GM21737 (cell line): ENCODE measurements at regions not wholly inside any gene's neighbourhood (a gene's known extent, or its start where the extent isn't known, plus 50 kb on each side); places are given as distances from the start of the nearest gene placed in this dataset.
"Not testable (repeated sequence)": the region's sequence is repeated elsewhere in the genome, so short reads cannot be mapped to it uniquely, and the experiment has no call there.

Experiments
- ATAC-seq: cut with Tn5 transposase; IDR thresholded peaks from one replicate; pipeline ENCODE4 v1.9.1; 2021; ENCODE audit warnings: mild to moderate bottlenecking, moderate library complexity; ENCODE audit not compliant: unreplicated experiment

DNA sequence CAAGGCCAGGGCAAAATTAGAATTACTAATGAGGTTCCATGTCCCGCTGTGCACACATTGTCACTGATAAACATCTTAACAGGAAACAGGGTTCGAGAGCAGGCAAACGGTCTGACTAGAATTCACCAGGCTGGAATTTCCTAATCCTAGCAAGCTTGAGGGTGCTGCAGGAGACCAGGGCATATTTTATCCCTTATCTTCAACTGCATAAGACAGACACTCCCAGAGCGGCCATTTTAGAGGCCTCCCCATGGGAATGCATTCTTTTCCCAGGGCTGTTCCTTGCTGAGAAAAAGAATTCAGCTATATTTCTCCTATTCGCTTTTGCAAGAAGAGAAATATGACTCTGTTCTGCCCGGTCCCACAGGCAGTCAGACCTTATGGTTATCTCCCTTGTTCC is 282.5 kb upstream of the TACR3 start:
- ATAC-seq = not testable (repeated sequence)

DNA sequence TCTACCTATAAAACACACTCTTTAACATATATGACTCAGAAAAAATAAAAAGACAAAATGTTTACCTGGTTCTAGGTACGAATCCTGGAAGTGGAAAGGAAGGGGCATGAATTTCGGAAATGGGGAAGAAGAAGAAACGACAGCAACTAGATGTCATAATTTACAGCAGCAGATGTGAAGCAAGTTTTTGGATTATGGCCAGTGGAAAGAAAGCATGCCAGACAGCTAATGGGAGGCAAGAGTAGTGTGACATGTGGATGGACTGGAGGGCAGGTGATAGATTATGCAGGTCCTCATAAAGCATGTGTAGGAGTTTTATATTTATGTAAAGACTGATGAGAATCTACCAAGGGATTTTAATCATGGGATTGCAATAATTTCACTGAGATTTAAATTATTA is 279.0 kb upstream of the TACR3 start:
- ATAC-seq = no peak

DNA sequence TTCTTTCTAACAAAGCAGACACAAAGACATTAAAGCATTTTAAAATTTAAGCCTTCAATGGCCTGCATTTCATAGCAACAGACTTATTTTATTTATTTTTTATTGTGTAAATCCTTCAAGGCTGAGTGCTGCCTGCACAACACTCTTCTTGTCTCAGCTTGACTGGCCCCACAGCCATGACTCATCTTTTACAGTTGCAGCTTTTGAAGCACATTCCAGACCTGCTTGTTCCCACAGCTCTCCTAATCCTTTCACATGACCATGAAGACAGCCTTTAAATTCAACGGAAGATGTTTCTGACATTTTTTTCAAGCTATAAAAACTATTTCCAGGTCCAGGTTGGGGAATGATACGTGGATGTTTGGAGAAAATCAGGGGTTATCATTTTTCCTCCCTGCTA is 276.9 kb upstream of the TACR3 start:
- no peak for ATAC-seq

DNA sequence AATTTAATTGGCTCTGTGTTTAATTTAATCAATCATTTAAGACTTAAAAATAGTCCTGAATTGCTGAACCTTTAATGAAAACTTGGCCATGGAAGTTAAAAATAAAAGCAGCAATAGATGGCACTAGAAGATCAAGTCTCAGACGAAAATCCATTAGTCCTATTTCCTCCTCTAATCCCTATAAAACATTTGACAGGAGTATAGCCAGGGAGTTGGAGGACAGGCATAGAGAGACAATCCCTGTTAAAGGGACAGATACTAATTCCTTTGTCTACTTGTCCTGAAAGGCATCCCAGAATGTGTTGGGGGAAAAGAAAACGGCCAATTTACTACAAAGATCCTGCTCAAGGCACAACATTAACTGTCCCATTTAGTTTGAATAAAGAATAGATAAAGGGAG is 276.3 kb upstream of the TACR3 start:
- no peak for ATAC-seq

DNA sequence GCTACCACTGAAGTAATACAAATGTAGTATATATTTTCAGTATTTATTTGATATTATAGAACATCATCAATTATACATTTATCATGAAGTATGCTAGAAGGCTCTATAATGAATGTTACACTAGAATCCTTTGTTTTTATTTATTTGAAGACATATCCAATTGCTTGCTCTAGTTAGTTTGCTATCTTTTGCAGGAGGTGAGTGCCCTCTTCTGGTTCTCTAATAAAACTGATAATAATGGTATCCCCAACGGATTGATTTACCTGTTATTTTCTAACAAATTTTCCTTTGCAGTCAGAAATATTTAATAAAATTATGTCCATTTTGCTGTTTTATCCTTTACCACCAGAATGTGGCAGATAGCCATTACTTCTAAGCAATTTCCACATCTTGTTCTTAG is 274.3 kb upstream of the TACR3 start:
- no peak for ATAC-seq

DNA sequence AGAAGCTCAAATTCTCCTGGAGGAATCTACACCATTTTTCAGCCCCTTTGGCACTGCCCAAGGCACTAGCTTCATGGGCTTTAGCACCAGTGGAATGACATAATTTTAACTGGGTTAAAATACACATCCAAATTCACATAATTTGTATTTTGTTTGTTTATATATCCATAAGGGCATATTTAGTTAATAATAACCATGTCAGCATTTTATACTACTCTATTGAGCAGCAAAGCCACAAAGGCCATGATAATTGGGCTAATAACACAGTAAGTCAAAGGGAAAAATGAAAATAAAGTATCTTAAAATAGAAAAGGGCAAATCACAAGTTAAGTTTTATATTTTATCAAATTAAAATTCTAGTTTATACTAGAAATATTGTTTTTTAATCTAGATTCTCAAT is 262.7 kb upstream of the TACR3 start:
- ATAC-seq = no peak

DNA sequence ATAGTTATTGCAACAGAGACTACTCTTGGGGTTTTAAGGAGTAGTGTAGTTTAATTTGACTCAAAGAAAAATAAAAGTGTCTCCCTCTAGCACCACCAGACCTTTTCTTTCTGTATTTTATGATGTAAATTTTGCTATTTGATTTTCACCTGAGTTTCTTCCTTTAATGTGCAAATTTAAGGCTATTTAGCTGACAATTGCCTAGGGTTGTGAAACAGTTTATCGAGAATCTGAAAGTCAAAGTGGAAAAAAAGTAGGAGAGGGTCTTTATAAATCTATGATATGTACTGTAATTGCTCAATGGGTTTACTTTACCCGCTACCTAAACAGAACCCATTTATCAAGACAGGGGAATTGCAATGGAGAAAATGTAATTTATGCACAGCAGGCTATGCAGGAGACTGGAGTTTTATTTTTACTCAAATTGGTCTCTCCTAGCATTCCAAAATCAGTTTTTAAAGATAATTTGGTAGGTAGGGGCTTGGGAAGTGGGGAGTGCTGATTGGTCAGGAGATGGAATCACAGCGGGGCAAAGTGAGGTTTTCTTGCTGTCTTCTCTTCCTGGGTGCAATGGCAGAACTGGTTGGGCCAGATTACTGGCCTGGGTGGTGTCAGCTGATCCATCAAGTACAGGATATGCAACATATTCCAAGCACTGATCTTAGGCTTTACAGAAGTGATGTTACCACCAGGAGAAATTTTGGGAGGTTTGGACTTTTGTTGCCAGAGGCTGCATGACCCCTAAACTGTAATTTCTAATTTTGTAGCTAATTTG is 228.6 kb upstream of the TACR3 start:
- no peak for ATAC-seq

DNA sequence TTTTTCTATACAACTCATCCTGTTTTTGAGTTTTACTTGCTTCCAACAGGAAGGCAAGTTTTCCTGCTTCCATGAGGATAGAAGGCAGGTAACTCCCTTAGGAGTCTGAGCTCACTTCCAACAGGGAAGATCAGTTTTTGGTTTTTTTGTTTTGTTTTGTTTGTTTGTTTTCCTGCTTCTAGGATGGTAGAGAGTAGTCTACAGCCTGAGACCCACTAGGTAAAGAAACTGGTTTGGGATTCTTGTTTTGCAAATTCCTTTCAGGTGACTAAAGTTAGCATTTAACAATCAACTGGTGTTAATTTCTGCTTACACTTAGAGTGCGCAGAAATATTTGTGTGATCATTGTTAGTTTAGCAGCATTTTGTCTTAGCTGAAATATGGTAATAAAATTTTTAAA is 227.8 kb upstream of the TACR3 start:
- no peak for ATAC-seq

DNA sequence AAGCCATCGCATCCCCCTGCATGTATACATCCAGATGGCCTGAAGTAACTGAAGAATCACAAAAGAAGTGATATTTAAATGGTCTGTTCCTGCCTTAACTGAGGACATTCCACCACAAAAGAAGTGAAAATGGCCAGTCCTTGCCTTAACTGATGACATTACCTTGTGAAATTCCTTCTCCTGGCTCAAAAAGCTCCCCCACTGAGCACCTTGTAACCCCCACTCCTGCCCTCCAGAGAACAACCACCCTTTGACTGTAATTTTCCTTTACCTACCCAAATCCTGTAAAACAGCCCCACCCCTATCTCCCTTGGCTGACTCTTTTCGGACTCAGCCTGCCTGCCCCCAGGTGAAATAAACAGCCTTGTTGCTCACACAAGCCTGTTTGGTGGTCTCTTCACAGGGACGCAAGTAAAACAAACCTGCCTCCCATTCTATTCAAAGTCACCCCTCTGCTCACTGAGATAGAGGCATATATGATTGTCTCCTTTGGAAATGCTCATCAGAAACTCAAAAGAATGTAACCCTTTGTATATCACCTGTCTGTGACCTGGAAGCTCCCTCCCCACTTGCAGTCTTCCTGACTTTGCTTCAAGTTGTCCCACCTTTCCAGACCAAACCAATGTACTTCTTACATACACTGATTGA is 227.0 kb upstream of the TACR3 start:
- ATAC-seq = not testable (repeated sequence)

DNA sequence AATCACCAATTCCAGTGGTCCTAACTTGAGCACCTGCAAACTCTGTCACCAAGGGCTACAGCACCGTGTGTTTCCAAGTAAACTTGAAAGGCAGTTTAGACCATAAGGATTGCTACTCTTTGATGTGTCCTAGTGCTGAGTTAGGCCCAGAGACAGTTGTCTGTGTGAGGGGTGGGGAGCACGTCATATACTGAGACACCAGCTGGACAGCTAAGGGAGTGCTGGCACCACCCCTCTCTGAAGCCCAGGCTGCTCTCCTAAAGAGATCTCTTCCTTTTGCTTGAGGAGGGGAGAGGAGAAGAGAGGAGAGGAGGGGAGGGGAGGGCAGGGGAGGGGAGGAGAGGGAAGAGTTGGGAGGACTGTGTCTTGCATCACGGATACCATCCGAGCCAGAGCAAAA is 218.7 kb upstream of the TACR3 start:
- no peak for ATAC-seq

DNA sequence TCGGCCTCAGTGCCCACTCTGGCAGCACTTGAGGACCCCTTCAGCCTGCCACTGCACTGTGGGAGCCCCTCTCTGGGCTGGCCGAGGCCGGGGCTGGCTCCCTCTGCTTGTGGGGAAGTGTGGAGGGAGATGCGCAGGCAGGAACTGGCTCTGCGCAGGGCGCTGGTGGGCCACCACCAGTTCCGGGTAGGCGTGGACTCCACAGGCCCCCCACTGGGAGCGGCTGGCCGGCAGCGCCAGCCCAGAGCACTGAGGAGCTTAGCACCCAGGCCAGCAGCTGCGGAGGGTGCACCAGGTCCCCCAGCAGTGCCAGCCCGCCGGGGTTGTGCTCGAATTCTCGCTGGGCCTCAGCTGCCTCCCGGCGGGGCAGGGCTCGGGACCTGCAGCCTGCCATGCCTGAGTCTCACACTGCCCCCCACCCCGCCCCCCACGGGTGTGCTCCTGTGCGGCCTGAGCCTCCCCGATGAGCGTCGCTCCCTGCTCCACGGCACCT is 216.9 kb upstream of the TACR3 start:
- no peak for ATAC-seq

DNA sequence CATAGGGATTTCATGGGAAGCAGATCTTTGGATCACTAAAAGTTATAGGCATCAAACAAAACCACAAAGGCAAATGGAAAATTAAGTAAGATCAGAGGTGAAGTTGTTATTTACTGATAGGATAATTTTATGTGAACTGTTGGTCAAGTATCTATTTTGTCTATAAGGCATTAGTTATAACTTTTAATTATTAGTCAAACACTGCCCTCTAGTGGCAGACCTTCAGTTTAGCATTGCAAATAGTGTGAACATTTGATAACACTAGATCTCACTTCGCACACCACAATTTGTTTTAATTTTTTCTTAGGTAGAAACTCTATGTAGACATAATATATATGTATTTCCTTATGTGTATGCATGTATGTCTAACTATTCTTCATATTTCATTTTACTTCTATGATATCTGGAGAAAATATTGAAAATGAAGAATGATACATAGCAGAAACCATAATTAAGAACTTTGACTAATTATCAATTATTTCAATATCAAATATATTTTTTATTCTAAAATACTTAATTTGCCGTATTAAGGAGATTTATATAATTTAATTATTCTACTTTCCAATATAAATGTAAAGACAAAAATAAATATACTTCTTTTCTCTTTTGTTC is 214.5 kb upstream of the TACR3 start:
- peak; percentile 64 for ATAC-seq

DNA sequence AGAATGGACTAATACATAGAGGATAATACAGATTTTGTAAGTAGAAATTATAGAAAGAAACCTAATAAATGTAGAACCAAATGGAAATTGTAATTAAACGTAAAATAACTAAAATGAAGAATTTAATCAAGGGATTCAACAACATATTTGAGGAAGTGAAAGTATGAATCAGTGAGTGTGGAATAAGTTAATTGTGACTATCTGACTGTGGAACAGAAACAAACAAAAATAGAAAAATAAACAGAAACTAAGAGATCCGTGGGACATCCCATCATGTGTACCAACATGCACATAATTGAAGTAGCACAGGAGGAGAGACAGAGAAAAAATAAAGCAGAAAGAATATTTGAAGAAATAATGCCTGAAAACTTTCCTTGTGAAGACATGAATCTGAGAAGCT is 208.6 kb upstream of the TACR3 start:
- no peak for ATAC-seq

DNA sequence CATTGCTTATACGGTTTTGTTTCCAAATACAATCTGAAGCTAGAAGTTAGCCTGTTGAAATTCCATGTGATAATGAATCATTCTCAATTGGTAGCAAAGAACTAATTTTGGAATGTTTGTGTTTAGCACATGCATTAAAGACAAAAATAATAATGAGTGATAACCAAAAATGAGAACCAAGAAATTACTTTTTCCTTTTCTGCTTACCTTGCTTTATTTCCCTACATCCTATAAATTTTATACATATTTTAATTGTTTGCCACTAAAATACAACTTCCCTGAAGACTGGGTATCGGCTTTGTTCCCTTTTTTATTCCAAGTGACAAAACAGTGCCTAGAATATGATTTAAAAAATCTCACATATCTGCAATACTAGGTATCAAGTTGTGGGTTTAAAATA is 203.8 kb upstream of the TACR3 start:
- ATAC-seq = no peak

DNA sequence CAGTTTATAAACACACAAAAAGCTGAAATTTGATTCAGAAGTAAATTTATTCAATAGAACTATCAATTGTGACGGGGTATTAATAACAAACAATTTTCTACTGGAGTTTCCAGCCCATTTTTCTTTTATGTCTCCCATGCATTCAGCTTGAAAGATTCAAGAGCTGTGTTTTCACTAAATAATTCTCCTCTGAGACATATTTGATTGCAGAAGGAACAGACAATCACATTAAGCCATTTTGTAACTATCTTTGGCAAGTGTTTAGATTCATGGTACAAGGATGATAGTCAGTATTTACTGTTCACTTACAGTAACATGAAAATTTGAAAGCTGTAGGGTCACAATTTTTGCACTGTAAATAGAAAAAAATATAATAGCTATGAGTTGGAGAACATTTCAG is 198.4 kb upstream of the TACR3 start:
- ATAC-seq = no peak

DNA sequence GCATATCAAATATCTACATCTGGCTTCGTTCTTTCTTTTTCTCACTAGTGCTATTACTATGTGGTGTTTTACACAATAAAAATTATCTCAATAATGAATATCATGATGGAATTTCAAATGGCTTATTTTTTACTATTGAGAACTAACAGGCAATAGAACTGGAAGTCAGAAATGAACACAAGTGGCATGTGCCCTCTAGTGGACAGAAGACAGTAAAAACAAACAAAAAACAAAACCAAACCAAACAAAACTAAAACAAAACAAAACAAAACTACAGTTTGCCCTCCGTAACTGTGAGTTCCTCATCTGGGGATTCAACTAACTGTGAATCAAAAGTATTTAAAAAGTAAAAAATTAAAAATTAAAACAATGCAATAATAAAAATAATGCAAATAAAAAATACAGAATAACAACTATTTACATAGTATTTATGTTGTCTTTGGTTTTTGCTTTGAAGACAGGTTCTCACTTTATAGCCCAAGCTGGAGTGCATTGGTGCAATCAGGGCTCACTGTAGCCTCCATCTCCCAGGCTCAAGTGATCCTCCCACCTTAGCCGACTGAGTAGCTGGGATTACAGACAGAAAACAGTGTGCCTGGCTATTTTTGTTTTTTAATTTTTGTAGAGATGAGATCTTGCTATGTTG is 195.6 kb upstream of the TACR3 start:
- peak; percentile 92 for ATAC-seq

DNA sequence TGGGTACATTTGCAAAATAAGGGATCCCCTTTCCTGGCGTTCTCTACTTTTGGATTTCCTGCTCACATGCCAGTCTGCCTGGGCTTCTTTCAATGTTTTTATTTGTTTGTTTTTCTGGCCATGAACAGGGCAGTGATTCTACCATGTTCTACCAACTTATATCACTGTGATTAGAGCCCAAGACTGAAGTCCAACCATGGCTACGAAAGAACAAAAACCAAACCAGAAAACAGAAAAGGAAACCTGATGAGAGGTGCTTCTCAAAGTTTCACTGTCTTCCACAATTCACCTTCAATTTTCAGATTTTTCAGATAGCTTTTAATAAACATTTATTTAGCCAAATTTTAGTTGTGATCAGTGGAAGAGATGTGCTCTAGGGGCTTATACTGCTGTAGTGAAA is 187.6 kb upstream of the TACR3 start:
- ATAC-seq = no peak

DNA sequence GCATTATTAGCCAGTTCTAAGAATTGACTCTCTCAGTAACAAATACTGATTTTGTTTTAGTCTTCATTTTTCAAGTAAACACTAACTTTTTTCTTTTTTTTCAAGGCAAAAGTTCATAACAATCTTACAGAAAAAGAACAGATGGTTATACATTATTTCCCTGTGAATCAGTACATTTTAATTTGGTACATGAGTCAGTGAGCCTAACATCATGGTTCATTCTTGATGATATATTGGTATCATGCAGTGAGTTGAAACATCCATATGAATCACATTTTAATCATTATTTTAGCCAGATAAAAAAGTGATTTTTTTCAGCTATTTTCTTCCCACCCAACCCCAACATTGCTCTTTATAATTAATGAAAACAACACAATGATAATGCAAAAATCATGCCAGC is 184.3 kb upstream of the TACR3 start:
- ATAC-seq = no peak

DNA sequence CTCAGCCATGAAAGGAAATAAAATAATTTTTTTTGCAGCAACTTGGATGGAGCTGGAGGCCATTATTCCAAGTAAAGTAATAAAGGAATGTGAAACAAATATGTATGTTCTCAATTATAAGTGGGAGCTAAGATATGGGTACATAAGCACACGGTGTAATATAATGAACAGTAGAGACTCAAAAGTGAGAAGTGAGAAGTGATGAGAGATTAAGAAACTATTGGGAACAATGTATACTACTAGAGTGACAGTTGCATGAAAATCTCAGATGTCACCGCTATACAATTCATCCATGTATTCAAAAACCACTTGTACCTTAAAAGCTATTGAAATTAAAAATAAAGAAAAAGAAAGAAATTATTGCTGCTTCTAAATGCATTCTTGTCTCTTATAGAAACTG is 182.9 kb upstream of the TACR3 start:
- no peak for ATAC-seq

DNA sequence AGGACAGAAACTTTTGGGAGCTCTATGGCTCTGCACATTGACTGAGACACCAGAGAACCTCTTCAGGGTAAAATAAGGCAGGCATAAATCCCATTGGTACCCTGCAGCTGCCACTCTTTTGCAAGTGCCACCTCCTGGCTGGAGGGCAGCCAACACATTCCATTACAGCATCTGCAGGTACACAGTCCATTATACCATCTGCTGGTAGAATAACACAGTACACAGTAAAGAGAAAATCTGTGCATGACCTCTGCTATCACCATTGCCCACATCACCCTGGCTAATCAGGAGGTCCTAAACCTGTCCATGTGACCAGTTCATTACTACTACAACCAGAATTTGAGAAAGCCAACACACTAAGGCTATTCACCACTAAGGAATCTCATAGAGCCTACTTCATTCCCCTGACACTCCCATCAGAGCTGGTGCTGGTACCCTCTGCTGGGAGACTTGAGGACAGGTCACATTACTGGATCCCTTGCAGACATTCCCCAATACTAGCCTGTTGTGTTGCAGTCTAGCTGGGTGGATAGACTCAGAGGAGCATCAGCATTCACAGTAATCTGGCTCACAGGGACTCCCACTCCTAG is 176.2 kb upstream of the TACR3 start:
- no peak for ATAC-seq

DNA sequence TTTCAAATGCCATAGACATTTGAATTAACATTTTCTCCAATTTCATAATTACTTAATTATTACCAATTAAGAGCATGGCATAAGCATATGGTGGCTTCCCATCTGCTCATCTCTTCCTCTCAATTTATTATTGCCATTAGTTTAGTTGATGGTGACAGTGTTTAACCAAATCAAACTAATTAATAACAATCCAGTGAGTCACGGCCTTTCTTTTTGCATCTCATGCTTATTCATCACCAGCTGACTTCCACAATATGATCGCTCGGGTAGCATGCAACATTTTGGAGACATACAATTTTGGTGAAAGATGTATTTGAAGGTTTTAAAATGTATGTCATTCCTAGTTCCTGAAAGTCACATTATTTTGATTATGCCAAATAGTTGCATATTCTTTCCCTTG is 172.8 kb upstream of the TACR3 start:
- no peak for ATAC-seq
